Ectodermal cell (in vitro differentiated cells): ENCODE measurements at regions not wholly inside any gene's neighbourhood (a gene's known extent, or its start where the extent isn't known, plus 50 kb on each side); places are given as distances from the start of the nearest gene placed in this dataset.
"Not testable (repeated sequence)": the region's sequence is repeated elsewhere in the genome, so short reads cannot be mapped to it uniquely, and the experiment has no call there.

Source experiments
- H3K27ac ChIP-seq: 2 replicates; pipeline ENCODE4 v1.7.0; 2013; ENCODE audit warnings: mild to moderate bottlenecking, low read depth, low read length; ENCODE audit not compliant: insufficient read depth, poor library complexity, severe bottlenecking
- H3K27me3 ChIP-seq: 2 replicates; pipeline ENCODE4 v1.7.0; 2013; ENCODE audit warnings: mild to moderate bottlenecking, low read length; ENCODE audit not compliant: insufficient read depth, control insufficient read depth, poor library complexity, severe bottlenecking
- H3K36me3 ChIP-seq: one replicate; pipeline ENCODE4 v1.7.0; 2013; ENCODE audit warnings: low read length; ENCODE audit not compliant: control insufficient read depth, insufficient read depth
- H3K4me1 ChIP-seq: one replicate; pipeline ENCODE4 v1.7.0; 2013; ENCODE audit warnings: low read length; ENCODE audit not compliant: control insufficient read depth, insufficient read depth
- H3K4me3 ChIP-seq: 2 replicates; pipeline ENCODE4 v1.7.0; 2013; ENCODE audit warnings: low read depth, low read length, control low read depth; ENCODE audit not compliant: insufficient read depth
- H3K9me3 ChIP-seq: 2 replicates; pipeline ENCODE4 v1.7.0; 2013; ENCODE audit warnings: mild to moderate bottlenecking, low read length, moderate library complexity; ENCODE audit not compliant: control insufficient read depth
- WGBS, 2 experiments: methylation state at CpG; one replicate each; pipeline ENCODE4 v1.1.7; 2013; ENCODE audit warnings: missing lambda C conversion rate in 2 of 2; 5-methylcytosine and 5-hydroxymethylcytosine counted together

DNA sequence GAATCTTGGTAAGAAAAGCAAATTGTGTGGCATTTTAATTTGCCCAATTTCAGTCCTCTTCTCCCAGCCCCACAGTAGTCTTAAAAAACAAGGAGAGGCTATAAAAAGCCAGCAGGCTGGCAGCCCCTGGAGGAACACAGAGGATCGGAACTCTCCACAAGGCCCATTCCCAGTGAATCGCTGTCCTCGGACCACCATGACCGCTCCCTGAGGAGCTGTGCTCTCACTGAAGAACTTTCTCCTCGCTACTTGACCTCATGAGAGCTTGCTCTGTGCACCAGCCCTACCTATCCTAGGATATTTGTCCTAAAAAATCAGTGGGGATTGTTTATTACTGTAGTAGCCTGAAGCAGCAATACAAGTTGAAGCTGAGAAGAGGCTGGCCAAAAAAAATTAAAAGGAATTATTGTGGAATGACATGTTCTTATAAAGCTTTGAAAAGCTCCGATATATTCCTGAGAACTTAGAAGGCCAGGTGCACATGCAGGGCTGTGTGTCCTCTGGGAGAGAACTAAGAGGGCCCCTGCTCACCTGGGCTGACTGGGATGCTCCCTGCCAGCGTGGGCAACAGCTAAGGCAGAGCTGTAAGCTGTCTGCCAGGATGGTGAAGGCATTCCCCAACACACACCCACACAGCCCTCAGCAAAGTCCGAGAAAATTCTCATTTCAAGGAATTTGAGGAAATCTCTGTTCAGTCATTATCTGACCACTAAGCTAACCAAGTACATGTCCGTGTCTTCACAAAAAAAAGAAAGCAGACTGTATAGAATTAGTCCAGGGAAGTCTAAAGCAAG is 148.8 kb upstream of the SFSWAP start:
- H3K27me3 ChIP-seq = no peaks in the 10 kb centered on the region
- no peaks in the 10 kb centered on the region for H3K9me3 ChIP-seq
- no peak overlapping the region for H3K4me3 ChIP-seq
- H3K36me3 ChIP-seq = no peaks in the 10 kb centered on the region
- no peak overlapping the region for H3K27ac ChIP-seq
- 88 to 90% methylated on average over 9 of the region's 9 CpGs for WGBS, 2 experiments
- H3K4me1 ChIP-seq = peaks cover 22% of the 10 kb centered on the region

DNA sequence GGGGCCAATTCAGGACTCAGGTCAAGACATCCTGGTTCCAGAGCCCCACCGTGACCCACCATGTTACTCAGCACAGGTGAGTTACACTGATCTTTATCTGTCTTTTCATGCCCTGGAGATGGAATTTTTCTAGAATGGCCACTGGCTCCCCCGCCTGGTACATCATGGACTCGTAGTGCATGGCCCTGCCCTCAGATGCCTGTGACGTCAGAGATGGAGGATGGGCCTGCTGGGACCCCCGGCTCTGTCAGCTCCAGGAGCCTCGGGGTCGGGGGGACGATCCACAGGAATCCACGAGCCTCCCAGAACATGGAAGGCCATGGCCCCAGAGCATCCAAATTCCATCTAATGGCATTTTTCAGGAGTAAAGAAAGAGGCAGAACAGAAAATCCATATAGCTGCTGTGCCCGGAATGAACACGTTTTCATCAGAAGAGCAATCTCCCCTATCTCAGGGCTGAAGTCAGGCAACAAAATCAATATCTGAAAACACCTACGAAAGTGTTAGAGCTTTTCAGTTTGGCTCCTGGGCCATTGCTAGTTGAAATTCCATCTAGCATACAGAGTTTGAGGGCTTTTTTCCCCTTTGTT is 146.7 kb upstream of the SFSWAP start:
- H3K9me3 ChIP-seq, H3K36me3 ChIP-seq, H3K27me3 ChIP-seq, H3K4me3 ChIP-seq, H3K27ac ChIP-seq: not testable (repeated sequence)
- H3K4me1 ChIP-seq = peaks cover 23% of the 10 kb centered on the region
- WGBS, 2 experiments = 70 to 71% methylated on average over 11 to 12 of the region's 12 CpGs

DNA sequence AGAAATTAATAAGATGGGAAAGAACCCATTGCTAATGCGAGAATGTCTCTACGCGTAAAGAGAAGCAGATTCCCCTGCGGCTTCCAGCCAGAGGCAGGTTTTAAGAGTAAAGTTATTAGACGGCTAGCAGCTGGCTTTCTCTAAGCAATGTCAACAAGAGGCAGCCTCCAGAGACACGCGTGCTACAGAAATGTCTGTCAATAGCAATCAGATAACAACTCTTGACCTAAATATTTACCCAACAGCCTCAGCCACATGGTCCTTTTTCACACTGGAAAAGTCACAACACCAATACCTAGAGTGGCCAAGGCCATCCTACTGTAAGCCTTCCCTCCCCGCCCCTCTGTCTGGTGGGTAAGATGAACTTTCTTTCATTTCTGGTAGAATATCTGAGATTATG is 146.0 kb upstream of the SFSWAP start:
- no peaks in the 10 kb centered on the region for H3K9me3 ChIP-seq
- no peak overlapping the region for H3K27ac ChIP-seq
- H3K36me3 ChIP-seq = no peaks in the 10 kb centered on the region
- WGBS, 2 experiments = 90 to 94% methylated on average over 8 of the region's 8 CpGs
- H3K27me3 ChIP-seq = no peaks in the 10 kb centered on the region
- H3K4me1 ChIP-seq = peaks cover 23% of the 10 kb centered on the region
- H3K4me3 ChIP-seq = no peak overlapping the region

- Histone ChIP-seq H3K4me3 (no peak overlapping the region), H3K27me3 (no peaks in the 10 kb centered on the region), H3K9me3 (no peaks in the 10 kb centered on the region), H3K27ac (no peak overlapping the region), H3K4me1 (peaks cover 23% of the 10 kb centered on the region), H3K36me3 (no peaks in the 10 kb centered on the region)
- WGBS, 2 experiments = 71 to 74% methylated on average over 25 of the region's 25 CpGs
These were observed 145.4 kb upstream of the SFSWAP start for GRCh38 chr12:131565267-131566015.

GRCh38 chr12:131568336-131568735 is 142.6 kb upstream of the SFSWAP start:
- Histone ChIP-seq H3K27ac (no peak overlapping the region), H3K9me3 (no peaks in the 10 kb centered on the region), H3K27me3 (no peaks in the 10 kb centered on the region), H3K4me3 (no peak overlapping the region), H3K36me3 (no peaks in the 10 kb centered on the region), H3K4me1 (peaks cover 19% of the 10 kb centered on the region)

DNA sequence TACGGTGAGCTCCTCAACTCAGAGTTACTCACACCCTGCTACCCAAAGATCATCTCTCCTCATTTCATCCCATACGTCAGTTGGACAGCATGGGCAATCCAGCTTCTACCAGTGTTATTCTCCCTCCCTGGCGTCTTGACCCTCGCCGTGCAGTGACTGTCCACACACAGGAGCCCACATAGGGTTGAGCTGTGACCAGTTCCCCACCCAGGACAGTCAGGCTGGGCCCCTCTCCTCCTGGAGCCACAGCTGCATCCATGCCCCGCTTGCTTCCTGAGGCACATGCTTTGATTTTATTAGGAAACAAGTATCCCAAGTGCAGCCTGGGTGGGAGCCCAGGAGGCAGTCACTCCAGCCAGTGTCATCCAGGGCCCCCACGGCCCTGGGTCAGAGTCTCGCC is 140.3 kb upstream of the SFSWAP start:
- no peaks in the 10 kb centered on the region for H3K36me3 ChIP-seq
- H3K27me3 ChIP-seq = no peaks in the 10 kb centered on the region
- WGBS, 2 experiments = 93 to 94% methylated on average over 8 of the region's 8 CpGs
- peaks cover 21% of the 10 kb centered on the region for H3K4me1 ChIP-seq
- H3K4me3 ChIP-seq = no peak overlapping the region
- H3K27ac ChIP-seq = no peak overlapping the region
- H3K9me3 ChIP-seq = no peaks in the 10 kb centered on the region

GRCh38 chr12:131571827-131572226 is 139.1 kb upstream of the SFSWAP start:
- 91 to 92% methylated on average over 6 of the region's 6 CpGs for WGBS, 2 experiments
- Histone ChIP-seq H3K9me3 (peaks cover 3% of the 10 kb centered on the region), H3K36me3 (no peaks in the 10 kb centered on the region), H3K27ac (no peak overlapping the region), H3K27me3 (no peaks in the 10 kb centered on the region), H3K4me1 (peaks cover 17% of the 10 kb centered on the region), H3K4me3 (no peak overlapping the region)

DNA sequence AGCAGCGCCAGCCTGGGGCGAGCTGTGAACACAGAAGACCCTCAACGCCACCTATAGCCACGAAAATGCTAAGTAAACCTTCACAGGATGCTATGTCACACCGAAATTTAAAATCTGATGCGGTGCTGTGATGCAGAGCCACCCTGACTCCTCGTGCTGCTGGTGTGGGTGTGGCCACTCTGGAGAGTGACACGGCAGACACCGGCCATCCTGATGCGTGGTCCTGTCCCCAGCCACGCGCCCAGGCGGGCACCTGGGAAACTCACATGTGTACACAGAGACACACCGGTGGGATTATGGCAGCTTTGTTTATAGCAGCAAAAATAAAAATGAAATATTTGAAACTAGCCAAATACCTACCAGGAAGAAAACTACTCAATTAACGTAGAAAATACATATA is 138.3 kb upstream of the SFSWAP start:
- Histone ChIP-seq H3K4me3 (no peak overlapping the region), H3K9me3 (peaks cover 4% of the 10 kb centered on the region), H3K4me1 (peaks cover 13% of the 10 kb centered on the region), H3K27ac (no peak overlapping the region), H3K36me3 (no peaks in the 10 kb centered on the region), H3K27me3 (no peaks in the 10 kb centered on the region)
- WGBS, 2 experiments = 93 to 94% methylated on average over 14 to 15 of the region's 15 CpGs

GRCh38 chr12:131573631-131574394 is 137.1 kb upstream of the SFSWAP start:
- peaks cover 4% of the 10 kb centered on the region for H3K9me3 ChIP-seq
- peaks cover 13% of the 10 kb centered on the region for H3K4me1 ChIP-seq
- H3K27me3 ChIP-seq = no peaks in the 10 kb centered on the region
- no peaks in the 10 kb centered on the region for H3K36me3 ChIP-seq
- H3K27ac ChIP-seq = no peak overlapping the region
- WGBS, 2 experiments = 81% methylated on average over 26 of the region's 26 CpGs
- no peak overlapping the region for H3K4me3 ChIP-seq

DNA sequence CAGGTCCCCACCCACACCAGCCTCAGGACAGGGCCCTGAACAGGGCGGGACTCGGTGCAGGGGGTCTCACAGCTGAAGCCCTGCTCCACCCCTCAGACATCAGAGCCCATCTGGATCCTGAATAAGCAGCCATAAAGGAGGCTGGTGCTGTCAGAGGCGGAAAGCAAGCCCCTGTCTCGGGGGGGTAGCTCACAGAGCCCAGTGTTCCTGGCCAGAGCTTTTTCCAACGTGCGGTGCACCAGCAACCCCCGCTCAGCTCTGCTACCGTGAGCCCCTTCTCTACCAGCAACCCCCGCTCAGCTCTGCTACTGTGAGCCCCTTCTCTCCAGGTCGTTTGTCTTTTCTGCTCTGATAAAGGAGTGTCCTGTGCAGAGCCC is 136.5 kb upstream of the SFSWAP start:
- H3K4me1 ChIP-seq = peaks cover 13% of the 10 kb centered on the region
- no peaks in the 10 kb centered on the region for H3K27me3 ChIP-seq
- H3K4me3 ChIP-seq = no peak overlapping the region
- no peaks in the 10 kb centered on the region for H3K36me3 ChIP-seq
- 61% methylated on average over 10 of the region's 10 CpGs for WGBS, 2 experiments
- no peak overlapping the region for H3K27ac ChIP-seq
- H3K9me3 ChIP-seq = peaks cover 4% of the 10 kb centered on the region
